ENCODE measurements at regions not wholly inside any gene's neighbourhood (a gene's known extent, or its start where the extent isn't known, plus 50 kb on each side); places are given as distances from the start of the nearest gene placed in this dataset.

- TF ChIP-seq EZH2 (IDR thresholded peaks at IDR 0.05; ENCODE audit: low read length, missing control alignments) (no peak), CTCF (conservative IDR thresholded peaks at IDR 0.05 in 1 of 2, IDR thresholded peaks at IDR 0.05 in 1 of 2; ENCODE audit: low read depth in 1 of 2, low read length in 2 of 2) (peak in 1 of 2 donors; percentile 24)
- Histone ChIP-seq H3K4me3 (replicated peaks in 1 of 4; ENCODE audit: control extremely low read depth in 1 of 4, insufficient read depth in 1 of 4, low read depth in 3 of 4, low read length in 4 of 4) (no peak overlapping the region), H3K27me3 (ENCODE audit: control insufficient read depth, insufficient read depth, low read length) (no peaks in the 10 kb centered on the region), H3K36me3 (ENCODE audit: control insufficient read depth, insufficient read depth, low read length) (no peaks in the 10 kb centered on the region), H4K20me1 (ENCODE audit: control insufficient read depth, extremely low read depth, insufficient read depth, low read length) (no peaks in the 10 kb centered on the region), H2AFZ (ENCODE audit: low read length) (no peak overlapping the region), H3K4me2 (ENCODE audit: extremely low read depth, insufficient read depth, low read length) (no peak overlapping the region), H3K9ac (ENCODE audit: insufficient read depth, low read length) (no peak overlapping the region), H3K9me3 (ENCODE audit: control insufficient read depth, insufficient read depth, low read depth, low read length) (no peaks in the 10 kb centered on the region), H3K27ac (ENCODE audit: insufficient read depth, low read length) (no peak overlapping the region), H3K79me2 (ENCODE audit: control insufficient read depth, insufficient read depth, low read length) (no peaks in the 10 kb centered on the region), H3K4me1 (ENCODE audit: control insufficient read depth, extremely low read depth, insufficient read depth, low read length) (no peaks in the 10 kb centered on the region)
- peak; percentile 48 to 51 for DNase-seq (ENCODE audit: low read depth in 2 of 2)
Measured at GRCh38 chr7:133139350-133139749, 57.5 kb upstream of the CHCHD3 start.

- H2AFZ ChIP-seq (ENCODE audit: low read length), result no peak overlapping the region
- no peaks in the 10 kb centered on the region for H3K27me3 ChIP-seq (ENCODE audit: control insufficient read depth, insufficient read depth, low read length)
- no peaks in the 10 kb centered on the region for H3K4me1 ChIP-seq (ENCODE audit: control insufficient read depth, extremely low read depth, insufficient read depth, low read length)
- H3K4me2 ChIP-seq (ENCODE audit: extremely low read depth, insufficient read depth, low read length), result no peak overlapping the region
- H3K36me3 ChIP-seq (ENCODE audit: control insufficient read depth, insufficient read depth, low read length), result no peaks in the 10 kb centered on the region
- H3K79me2 ChIP-seq (ENCODE audit: control insufficient read depth, insufficient read depth, low read length), result no peaks in the 10 kb centered on the region
- no peak overlapping the region for H3K27ac ChIP-seq (ENCODE audit: insufficient read depth, low read length)
- H4K20me1 ChIP-seq (ENCODE audit: control insufficient read depth, extremely low read depth, insufficient read depth, low read length), result no peaks in the 10 kb centered on the region
- no peak overlapping the region for H3K4me3 ChIP-seq (replicated peaks in 1 of 4; ENCODE audit: control extremely low read depth in 1 of 4, insufficient read depth in 1 of 4, low read depth in 3 of 4, low read length in 4 of 4)
- no peaks in the 10 kb centered on the region for H3K9me3 ChIP-seq (ENCODE audit: control insufficient read depth, insufficient read depth, low read depth, low read length)
- no peak for TF ChIP-seq EZH2 (IDR thresholded peaks at IDR 0.05; ENCODE audit: low read length, missing control alignments)
- DNase-seq (ENCODE audit: low read depth in 2 of 2), result no peak
- H3K9ac ChIP-seq (ENCODE audit: insufficient read depth, low read length), result no peak overlapping the region
Measured at GRCh38 chr7:133139801-133140200, 57.9 kb upstream of the CHCHD3 start.

- H3K79me2 ChIP-seq (ENCODE audit: control insufficient read depth, insufficient read depth, low read length), result no peaks in the 10 kb centered on the region
Measured at GRCh38 chr7:133140994-133141595, 59.2 kb upstream of the CHCHD3 start.

More at GRCh38 chr7:133140994-133141595, 59.2 kb upstream of the CHCHD3 start:
- H3K4me2 ChIP-seq (ENCODE audit: extremely low read depth, insufficient read depth, low read length), result no peak overlapping the region
- H3K27me3 ChIP-seq (ENCODE audit: control insufficient read depth, insufficient read depth, low read length), result no peaks in the 10 kb centered on the region
- DNase-seq (ENCODE audit: low read depth in 2 of 2), result no peak
- TF ChIP-seq EZH2 (IDR thresholded peaks at IDR 0.05; ENCODE audit: low read length, missing control alignments), result no peak
- no peak for TF ChIP-seq CTCF (conservative IDR thresholded peaks at IDR 0.05 in 1 of 2, IDR thresholded peaks at IDR 0.05 in 1 of 2; ENCODE audit: low read depth in 1 of 2, low read length in 2 of 2)
- no peak overlapping the region for H3K4me3 ChIP-seq (replicated peaks in 1 of 4; ENCODE audit: control extremely low read depth in 1 of 4, insufficient read depth in 1 of 4, low read depth in 3 of 4, low read length in 4 of 4)
- H3K27ac ChIP-seq (ENCODE audit: insufficient read depth, low read length), result no peak overlapping the region
- H4K20me1 ChIP-seq (ENCODE audit: control insufficient read depth, extremely low read depth, insufficient read depth, low read length), result no peaks in the 10 kb centered on the region
- H3K4me1 ChIP-seq (ENCODE audit: control insufficient read depth, extremely low read depth, insufficient read depth, low read length), result no peaks in the 10 kb centered on the region
- H3K9me3 ChIP-seq (ENCODE audit: control insufficient read depth, insufficient read depth, low read depth, low read length), result no peaks in the 10 kb centered on the region
- H2AFZ ChIP-seq (ENCODE audit: low read length), result no peak overlapping the region
- H3K36me3 ChIP-seq (ENCODE audit: control insufficient read depth, insufficient read depth, low read length), result no peaks in the 10 kb centered on the region
- H3K9ac ChIP-seq (ENCODE audit: insufficient read depth, low read length), result no peak overlapping the region

Measured in fibroblast of lung (primary cell).